ENCODE measurements at regions not wholly inside any gene's neighbourhood (a gene's known extent, or its start where the extent isn't known, plus 50 kb on each side); places are given as distances from the start of the nearest gene placed in this dataset.

DNA sequence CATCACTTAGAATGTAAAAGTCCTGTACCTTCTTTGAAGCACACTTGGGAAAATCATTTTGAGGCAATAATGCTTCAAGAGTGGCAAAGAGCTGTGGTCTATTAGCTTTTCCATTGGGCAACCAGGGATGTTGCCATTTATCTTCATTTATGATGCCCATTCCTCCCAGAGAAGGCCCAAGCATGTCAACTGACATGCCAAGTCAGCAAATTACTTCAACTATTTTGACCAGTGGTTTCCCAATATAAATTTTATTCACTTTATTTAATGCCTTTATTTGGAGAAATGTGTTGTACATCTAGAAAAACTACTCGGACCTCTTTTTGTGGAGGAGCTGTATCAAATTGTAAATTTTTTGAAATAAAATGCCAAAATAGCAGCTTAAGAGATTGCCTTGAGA lies 164.1 kb upstream of the PCSK2 start:
- H3K4me2 ChIP-seq (ENCODE audit: insufficient read depth, insufficient read length, low read length), result no peak overlapping the region
- no peak overlapping the region for H2BK15ac ChIP-seq (ENCODE audit: low read depth, low read length)
- no peaks in the 10 kb centered on the region for H3K27me3 ChIP-seq (ENCODE audit: insufficient read depth, low read length)
- no peak overlapping the region for H3T11ph ChIP-seq (ENCODE audit: low read length)
- H4K91ac ChIP-seq (ENCODE audit: insufficient read length, low read depth, low read length), result no peak overlapping the region
- peaks cover 2 to 9% of the 10 kb centered on the region in 2 experiments; a peak in 4 of 5 replicates for H3K9me3 Mint-ChIP-seq
- no peak overlapping the region for H3K9ac ChIP-seq (ENCODE audit: extremely low read depth, insufficient read length, low read length)
- H3K4ac ChIP-seq (ENCODE audit: low read depth, low read length), result no peak overlapping the region
- TF ChIP-seq, protein P1, sequence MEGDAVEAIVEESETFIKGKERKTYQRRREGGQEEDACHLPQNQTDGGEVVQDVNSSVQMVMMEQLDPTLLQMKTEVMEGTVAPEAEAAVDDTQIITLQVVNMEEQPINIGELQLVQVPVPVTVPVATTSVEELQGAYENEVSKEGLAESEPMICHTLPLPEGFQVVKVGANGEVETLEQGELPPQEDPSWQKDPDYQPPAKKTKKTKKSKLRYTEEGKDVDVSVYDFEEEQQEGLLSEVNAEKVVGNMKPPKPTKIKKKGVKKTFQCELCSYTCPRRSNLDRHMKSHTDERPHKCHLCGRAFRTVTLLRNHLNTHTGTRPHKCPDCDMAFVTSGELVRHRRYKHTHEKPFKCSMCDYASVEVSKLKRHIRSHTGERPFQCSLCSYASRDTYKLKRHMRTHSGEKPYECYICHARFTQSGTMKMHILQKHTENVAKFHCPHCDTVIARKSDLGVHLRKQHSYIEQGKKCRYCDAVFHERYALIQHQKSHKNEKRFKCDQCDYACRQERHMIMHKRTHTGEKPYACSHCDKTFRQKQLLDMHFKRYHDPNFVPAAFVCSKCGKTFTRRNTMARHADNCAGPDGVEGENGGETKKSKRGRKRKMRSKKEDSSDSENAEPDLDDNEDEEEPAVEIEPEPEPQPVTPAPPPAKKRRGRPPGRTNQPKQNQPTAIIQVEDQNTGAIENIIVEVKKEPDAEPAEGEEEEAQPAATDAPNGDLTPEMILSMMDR (conservative IDR thresholded peaks at IDR 0.05), result no peak
- H4K8ac ChIP-seq (replicated peaks; ENCODE audit: insufficient read length, low read depth, low read length), result no peak overlapping the region
- no peaks in the 10 kb centered on the region for H3K23me2 ChIP-seq (ENCODE audit: insufficient read length, low read depth, low read length, poor library complexity, severe bottlenecking)
- no peak overlapping the region for H2BK5ac ChIP-seq (ENCODE audit: insufficient read length, low read length)
- H2BK120ac ChIP-seq (ENCODE audit: low read depth, low read length, poor library complexity, severe bottlenecking), result no peak overlapping the region
- no peak overlapping the region for H2AFZ ChIP-seq (ENCODE audit: low read length)
- H3K23ac ChIP-seq (ENCODE audit: insufficient read length, low read depth, low read length), result no peak overlapping the region
- no peak overlapping the region for H3K18ac ChIP-seq (ENCODE audit: insufficient read length, low read depth, low read length)
- no peak for DNase-seq
- no peaks in the 10 kb centered on the region; the same call in 1 of the 2 replicates for H3K79me2 ChIP-seq (ENCODE audit: insufficient read depth, low read length)
- H3K27me3 Mint-ChIP-seq (ENCODE audit: low read depth), result peaks cover 4% of the 10 kb centered on the region; the same call in 1 of the 2 replicates
- H2BK12ac ChIP-seq (ENCODE audit: insufficient read length, low read depth, low read length), result no peak overlapping the region
- no peaks in the 10 kb centered on the region for H3K9me3 ChIP-seq (ENCODE audit: control insufficient read depth, low read depth, low read length)
- no peaks in the 10 kb centered on the region for H4K20me1 ChIP-seq (ENCODE audit: control insufficient read depth, insufficient read depth, insufficient read length)
- H3K79me1 ChIP-seq (ENCODE audit: insufficient read depth, low read depth, low read length, poor library complexity, severe bottlenecking), result no peaks in the 10 kb centered on the region
- H3K27ac ChIP-seq (ENCODE audit: insufficient read length, low read depth, low read length), result no peak overlapping the region
- no peak overlapping the region for H2AK5ac ChIP-seq (ENCODE audit: insufficient read length, low read length)
- H2BK20ac ChIP-seq (ENCODE audit: low read depth, low read length, poor library complexity, severe bottlenecking), result no peak overlapping the region
- no peak overlapping the region for H3K4me3 Mint-ChIP-seq
- no peak overlapping the region for H3K56ac ChIP-seq (ENCODE audit: insufficient read length, low read depth, low read length)
- H3K36me3 Mint-ChIP-seq (ENCODE audit: insufficient read depth in 1 of 3, low read depth in 3 of 3), result peaks cover 0 to 6% (median 2%) of the 10 kb centered on the region in 3 experiments; a peak in 2 of 7 replicates
- H3K4me1 ChIP-seq (ENCODE audit: insufficient read depth, low read length), result no peaks in the 10 kb centered on the region; the same call in 1 of the 2 replicates
- no peak overlapping the region for H3K27ac Mint-ChIP-seq
- peaks cover 8% of the 10 kb centered on the region in 2 experiments for H3K4me1 Mint-ChIP-seq
- WGBS (ENCODE audit: extremely low coverage, insufficient read length, low lambda C conversion rate), result no CpG with 5 or more reads among the region's 1 CpG
- H3K14ac ChIP-seq (ENCODE audit: insufficient read depth, low read length), result no peak overlapping the region
- no peak overlapping the region for H4K5ac ChIP-seq (ENCODE audit: insufficient read length, low read depth, low read length)

All from H9 (cell line).